Calu3 (cell line): ENCODE measurements at regions not wholly inside any gene's neighbourhood (a gene's known extent, or its start where the extent isn't known, plus 50 kb on each side); places are given as distances from the start of the nearest gene placed in this dataset.
"Not testable (repeated sequence)": the region's sequence is repeated elsewhere in the genome, so short reads cannot be mapped to it uniquely, and the experiment has no call there.

ENCODE experiments used
- BruUV-seq: library from RNA; stranded (reverse); fragments of 400-500 nt; replicated peaks from 2 replicates; lab custom pipeline; 2021; lab: Mats Ljungman, UMichigan
- CTCF ChIA-PET: fragments of 300-600 bp; sonication (Branson Sonifier 250); formaldehyde crosslinking; loops from one replicate; lab custom pipeline; 2022; ENCODE audit warnings: antibody characterized with exemption; lab: Charles Lee
- DNase-seq: peaks from one replicate; pipeline ENCODE4 v3.0.0; 2022
- H3K27ac Mint-ChIP-seq: one replicate; pipeline ENCODE4 v1.8.0; 2022; ENCODE audit warnings: mixed read lengths; ENCODE audit not compliant: unreplicated experiment
- H3K27me3 Mint-ChIP-seq: one replicate; pipeline ENCODE4 v1.8.0; 2022; ENCODE audit warnings: mixed read lengths; ENCODE audit not compliant: unreplicated experiment
- H3K36me3 Mint-ChIP-seq: one replicate; pipeline ENCODE4 v1.8.0; 2022; ENCODE audit warnings: mild to moderate bottlenecking, moderate library complexity, mixed read lengths; ENCODE audit not compliant: insufficient read depth, unreplicated experiment
- H3K4me1 Mint-ChIP-seq: one replicate; pipeline ENCODE4 v1.8.0; 2022; ENCODE audit warnings: mild to moderate bottlenecking, low read depth, mixed read lengths; ENCODE audit not compliant: unreplicated experiment
- H3K4me3 Mint-ChIP-seq: one replicate; pipeline ENCODE4 v1.8.0; 2022; ENCODE audit warnings: mild to moderate bottlenecking, low read depth, moderate library complexity, mixed read lengths; ENCODE audit not compliant: unreplicated experiment
- H3K9me3 Mint-ChIP-seq: one replicate; pipeline ENCODE4 v1.8.0; 2022; ENCODE audit warnings: low read depth, mixed read lengths; ENCODE audit not compliant: unreplicated experiment
- CTCF ChIP-seq: fragments of 200-600 bp; IDR thresholded peaks from one replicate; pipeline ENCODE4 v1.8.0; 2022; ENCODE audit warnings: antibody characterized with exemption; ENCODE audit not compliant: unreplicated experiment
- intact Hi-C: fragments of 100-400 bp; cut with micrococcal nuclease; formaldehyde crosslinking; loops from one replicate; pipeline ENCODE4 v1.10.0; 2022; ENCODE audit not compliant: unreplicated experiment

GRCh38 chr7:24432677-24433076 lies 140.6 kb upstream of the PALS2 start:
- no peak for DNase-seq
- TF ChIP-seq CTCF, result no peak
- intact Hi-C loops, result no loop called here
- H3K36me3 Mint-ChIP-seq, result no peaks in the 10 kb centered on the region
- H3K4me1 Mint-ChIP-seq, result no peaks in the 10 kb centered on the region
- no peak overlapping the region for H3K4me3 Mint-ChIP-seq
- BruUV-seq, result no TSS peak
- peaks cover 19% of the 10 kb centered on the region for H3K27me3 Mint-ChIP-seq
- no peak overlapping the region for H3K27ac Mint-ChIP-seq
- CTCF ChIA-PET, result interaction anchor here (0.6 kb wide), 1 partner anchor 53 kb away, joined by 3 read pairs; no protein-coding TSS in a partner anchor
- no peaks in the 10 kb centered on the region for H3K9me3 Mint-ChIP-seq

DNA sequence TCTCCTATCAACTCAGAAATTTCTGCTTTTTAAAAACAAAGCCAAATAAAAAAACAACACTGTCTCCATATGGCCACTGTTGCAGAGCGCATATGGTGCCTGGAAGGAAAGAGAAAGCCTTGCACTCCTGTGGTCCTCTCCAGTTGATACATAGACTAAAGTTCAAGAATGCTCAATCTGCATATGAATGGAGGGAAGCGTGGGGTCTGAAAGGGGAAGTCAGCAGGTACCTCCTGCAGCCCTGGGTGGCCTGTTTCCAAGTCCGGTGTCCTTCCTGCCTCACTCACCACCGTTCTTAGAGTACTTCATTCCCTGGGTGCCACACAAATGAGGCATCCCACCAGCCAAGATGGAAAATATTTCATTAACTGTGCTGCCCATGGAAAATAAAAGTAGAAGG lies 138.3 kb upstream of the PALS2 start:
- no TSS peak for BruUV-seq
- intact Hi-C loops, result no loop called here
- H3K4me3 Mint-ChIP-seq, result no peak overlapping the region
- H3K27ac Mint-ChIP-seq, result no peak overlapping the region
- TF ChIP-seq CTCF, result no peak
- no peaks in the 10 kb centered on the region for H3K36me3 Mint-ChIP-seq
- H3K27me3 Mint-ChIP-seq, result no peaks in the 10 kb centered on the region
- no peaks in the 10 kb centered on the region for H3K4me1 Mint-ChIP-seq
- CTCF ChIA-PET, result no interaction called here
- no peak for DNase-seq
- no peaks in the 10 kb centered on the region for H3K9me3 Mint-ChIP-seq

- CTCF ChIA-PET, result no interaction called here
- no TSS peak for BruUV-seq
Observed at GRCh38 chr7:24436131-24436920, 136.9 kb upstream of the PALS2 start.

DNA sequence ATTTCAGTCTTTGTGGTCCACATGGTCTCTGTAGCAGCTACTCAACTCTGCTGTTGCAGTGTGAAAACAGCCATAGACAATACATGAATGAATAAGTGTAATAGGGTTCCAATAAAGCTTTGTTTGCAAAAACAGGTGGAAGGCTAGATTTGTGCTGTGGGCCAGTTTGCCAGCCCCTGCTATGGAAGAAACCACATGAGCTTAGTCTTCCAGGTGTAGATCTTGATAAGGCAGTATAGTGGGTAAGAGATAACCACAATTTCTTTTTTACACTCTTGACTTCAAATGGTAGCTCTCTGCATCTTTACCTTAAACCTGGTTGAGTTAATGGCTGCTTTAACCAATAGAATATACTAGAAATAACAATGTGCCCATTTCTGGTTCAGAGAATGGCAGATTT lies 135.0 kb upstream of the PALS2 start:
- TF ChIP-seq CTCF, result no peak
- H3K36me3 Mint-ChIP-seq, result no peaks in the 10 kb centered on the region
- H3K27me3 Mint-ChIP-seq, result no peaks in the 10 kb centered on the region
- no peaks in the 10 kb centered on the region for H3K4me1 Mint-ChIP-seq
- no peak overlapping the region for H3K27ac Mint-ChIP-seq
- CTCF ChIA-PET, result interaction anchor here (0.6 to 1.0 kb wide), 4 partner anchors 9 to 544 kb away, joined by 3 to 7 read pairs (median 4); no protein-coding TSS in a partner anchor
- no peak overlapping the region for H3K4me3 Mint-ChIP-seq
- DNase-seq, result no peak
- intact Hi-C loops, result no loop called here
- BruUV-seq, result no TSS peak
- no peaks in the 10 kb centered on the region for H3K9me3 Mint-ChIP-seq

More at GRCh38 chr7:24436131-24436920, 136.9 kb upstream of the PALS2 start:
- intact Hi-C loops, result no loop called here
- H3K27me3 Mint-ChIP-seq, result no peaks in the 10 kb centered on the region
- DNase-seq, result no peak
- no peaks in the 10 kb centered on the region for H3K36me3 Mint-ChIP-seq
- H3K9me3 Mint-ChIP-seq, result no peaks in the 10 kb centered on the region
- no peak for TF ChIP-seq CTCF
- H3K27ac Mint-ChIP-seq, result no peak overlapping the region
- no peaks in the 10 kb centered on the region for H3K4me1 Mint-ChIP-seq
- H3K4me3 Mint-ChIP-seq, result no peak overlapping the region

GRCh38 chr7:24439104-24439503 lies 134.1 kb upstream of the PALS2 start:
- H3K9me3 Mint-ChIP-seq, H3K27me3 Mint-ChIP-seq, intact Hi-C loops, H3K36me3 Mint-ChIP-seq, H3K4me3 Mint-ChIP-seq, H3K4me1 Mint-ChIP-seq, DNase-seq, H3K27ac Mint-ChIP-seq, BruUV-seq: not testable (repeated sequence)
- CTCF ChIA-PET, result interaction anchor here (0.6 to 1.0 kb wide), 2 partner anchors 10 to 24 kb away, joined by 3 read pairs; no protein-coding TSS in a partner anchor
